ENCODE measurements at regions not wholly inside any gene's neighbourhood (a gene's known extent, or its start where the extent isn't known, plus 50 kb on each side); places are given as distances from the start of the nearest gene placed in this dataset.

GRCh38 chr5:89044674-89045200 is 161.8 kb upstream of the MEF2C start:
- no peak for DNase-seq

- DNase-seq, result no peak
Observed at GRCh38 chr5:89043676-89044075, 160.7 kb upstream of the MEF2C start.

GRCh38 chr5:89042746-89043145 is 159.8 kb upstream of the MEF2C start:
- no peak for DNase-seq

- DNase-seq, result no peak
Observed at GRCh38 chr5:89041976-89042375, 159.0 kb upstream of the MEF2C start.

- no peak for DNase-seq
Observed at GRCh38 chr5:89041249-89041779, 158.3 kb upstream of the MEF2C start.

- no peak for DNase-seq
Observed at GRCh38 chr5:89036704-89037489, 153.9 kb upstream of the MEF2C start.

GRCh38 chr5:89036166-89036565 is 153.2 kb upstream of the MEF2C start:
- DNase-seq, result no peak

GRCh38 chr5:89034588-89034987 is 151.6 kb upstream of the MEF2C start:
- DNase-seq, result no peak

GRCh38 chr5:89030798-89031197 is 147.8 kb upstream of the MEF2C start:
- DNase-seq, result no peak

- DNase-seq, result no peak
Observed at GRCh38 chr5:89028595-89029285, 145.8 kb upstream of the MEF2C start.

- DNase-seq, result no peak
Observed at GRCh38 chr5:89024045-89024444, 141.1 kb upstream of the MEF2C start.

GRCh38 chr5:89020926-89021610 is 138.1 kb upstream of the MEF2C start:
- DNase-seq, result no peak

GRCh38 chr5:89016741-89017303 is 133.8 kb upstream of the MEF2C start:
- DNase-seq, result no peak

- DNase-seq, result no peak
Observed at GRCh38 chr5:89015409-89015808, 132.4 kb upstream of the MEF2C start.

GRCh38 chr5:89011778-89012711 is 129.1 kb upstream of the MEF2C start:
- peak in 1 of 2 experiments; percentile 9 for DNase-seq

GRCh38 chr5:89010512-89010911 is 127.5 kb upstream of the MEF2C start:
- DNase-seq, result no peak

- no peak for DNase-seq
Observed at GRCh38 chr5:89008291-89008690, 125.3 kb upstream of the MEF2C start.

- DNase-seq, result no peak
Observed at GRCh38 chr5:89005990-89006389, 123.0 kb upstream of the MEF2C start.

GRCh38 chr5:89004379-89004778 is 121.4 kb upstream of the MEF2C start:
- DNase-seq, result no peak

- no peak for DNase-seq
Observed at GRCh38 chr5:89003563-89004036, 120.6 kb upstream of the MEF2C start.

GRCh38 chr5:88999853-89000252 is 116.9 kb upstream of the MEF2C start:
- no peak for DNase-seq

- DNase-seq, result no peak
Observed at GRCh38 chr5:88997937-88998336, 115.0 kb upstream of the MEF2C start.

Data from NCI-H526 (cell line).